ENCODE measurements at regions not wholly inside any gene's neighbourhood (a gene's known extent, or its start where the extent isn't known, plus 50 kb on each side); places are given as distances from the start of the nearest gene placed in this dataset.

GRCh38 chr14:94680862-94681288 is 68.7 kb downstream of the SERPINA3 start:
- Mint-ChIP-seq H3K4me1 (no peaks in the 10 kb centered on the region), H3K36me3 (ENCODE audit: insufficient read depth) (no peaks in the 10 kb centered on the region), H3K27me3 (peaks cover 44% of the 10 kb centered on the region), H3K9me3 (no peaks in the 10 kb centered on the region), H3K27ac (ENCODE audit: low read depth) (no peak overlapping the region), H3K4me3 (no peak overlapping the region)
- ATAC-seq (replicated peaks; ENCODE audit: extremely low read depth, poor library complexity, severe bottlenecking) = no peak
- DNase-seq (ENCODE audit: low spot score in 2 of 2) = no peak

- ATAC-seq (replicated peaks; ENCODE audit: extremely low read depth, poor library complexity, severe bottlenecking) (no peak), DNase-seq (ENCODE audit: low spot score in 2 of 2) (no peak)
- no peaks in the 10 kb centered on the region for H3K4me1 Mint-ChIP-seq
- no peaks in the 10 kb centered on the region for H3K9me3 Mint-ChIP-seq
- H3K27me3 Mint-ChIP-seq = peaks cover 51% of the 10 kb centered on the region
- no peaks in the 10 kb centered on the region for H3K36me3 Mint-ChIP-seq (ENCODE audit: insufficient read depth)
- no peak overlapping the region for H3K4me3 Mint-ChIP-seq
- no peak overlapping the region for H3K27ac Mint-ChIP-seq (ENCODE audit: low read depth)
These were observed 68.0 kb downstream of the SERPINA3 start for GRCh38 chr14:94679937-94680861.

GRCh38 chr14:94679106-94679810 is 67.1 kb downstream of the SERPINA3 start:
- Mint-ChIP-seq H3K9me3 (no peaks in the 10 kb centered on the region), H3K27me3 (peaks cover 52% of the 10 kb centered on the region), H3K36me3 (ENCODE audit: insufficient read depth) (no peaks in the 10 kb centered on the region), H3K4me1 (no peaks in the 10 kb centered on the region), H3K27ac (ENCODE audit: low read depth) (no peak overlapping the region), H3K4me3 (no peak overlapping the region)
- ATAC-seq (replicated peaks; ENCODE audit: extremely low read depth, poor library complexity, severe bottlenecking) (no peak), DNase-seq (ENCODE audit: low spot score in 2 of 2) (no peak)

- ATAC-seq (replicated peaks; ENCODE audit: extremely low read depth, poor library complexity, severe bottlenecking) = no peak
- H3K9me3 Mint-ChIP-seq = no peaks in the 10 kb centered on the region
- H3K36me3 Mint-ChIP-seq (ENCODE audit: insufficient read depth) = no peaks in the 10 kb centered on the region
These were observed 65.6 kb downstream of the SERPINA3 start for GRCh38 chr14:94677747-94678146.

GRCh38 chr14:94677213-94677612 is 65.0 kb downstream of the SERPINA3 start:
- ATAC-seq (replicated peaks; ENCODE audit: extremely low read depth, poor library complexity, severe bottlenecking) (no peak), DNase-seq (ENCODE audit: low spot score in 2 of 2) (no peak)
- H3K36me3 Mint-ChIP-seq (ENCODE audit: insufficient read depth) = no peaks in the 10 kb centered on the region
- no peaks in the 10 kb centered on the region for H3K4me1 Mint-ChIP-seq
- no peak overlapping the region for H3K27ac Mint-ChIP-seq (ENCODE audit: low read depth)
- H3K9me3 Mint-ChIP-seq = no peaks in the 10 kb centered on the region
- H3K4me3 Mint-ChIP-seq = no peak overlapping the region
- peaks cover 52% of the 10 kb centered on the region for H3K27me3 Mint-ChIP-seq

More at GRCh38 chr14:94677747-94678146, 65.6 kb downstream of the SERPINA3 start:
- no peak overlapping the region for H3K27ac Mint-ChIP-seq (ENCODE audit: low read depth)
- H3K4me3 Mint-ChIP-seq = no peak overlapping the region
- no peaks in the 10 kb centered on the region for H3K4me1 Mint-ChIP-seq
- H3K27me3 Mint-ChIP-seq = peaks cover 52% of the 10 kb centered on the region
- no peak for DNase-seq (ENCODE audit: low spot score in 2 of 2)

- DNase-seq (ENCODE audit: low spot score in 2 of 2) (no peak), ATAC-seq (replicated peaks; ENCODE audit: extremely low read depth, poor library complexity, severe bottlenecking) (no peak)
- Mint-ChIP-seq H3K4me1 (no peaks in the 10 kb centered on the region), H3K9me3 (no peaks in the 10 kb centered on the region), H3K4me3 (no peak overlapping the region), H3K36me3 (ENCODE audit: insufficient read depth) (no peaks in the 10 kb centered on the region), H3K27ac (ENCODE audit: low read depth) (no peak overlapping the region), H3K27me3 (peaks cover 52% of the 10 kb centered on the region)
These were observed 64.4 kb downstream of the SERPINA3 start for GRCh38 chr14:94676495-94677185.

GRCh38 chr14:94675036-94675435 is 62.8 kb downstream of the SERPINA3 start:
- DNase-seq (ENCODE audit: low spot score in 2 of 2) = no peak
- Mint-ChIP-seq H3K4me3 (no peak overlapping the region), H3K4me1 (no peaks in the 10 kb centered on the region), H3K27me3 (peaks cover 44% of the 10 kb centered on the region), H3K9me3 (no peaks in the 10 kb centered on the region), H3K36me3 (ENCODE audit: insufficient read depth) (no peaks in the 10 kb centered on the region), H3K27ac (ENCODE audit: low read depth) (no peak overlapping the region)
- ATAC-seq (replicated peaks; ENCODE audit: extremely low read depth, poor library complexity, severe bottlenecking) = no peak

GRCh38 chr14:94673781-94674231 is 61.6 kb downstream of the SERPINA3 start:
- Mint-ChIP-seq H3K4me1 (no peaks in the 10 kb centered on the region), H3K4me3 (no peak overlapping the region), H3K36me3 (ENCODE audit: insufficient read depth) (no peaks in the 10 kb centered on the region), H3K27ac (ENCODE audit: low read depth) (no peak overlapping the region), H3K27me3 (peaks cover 41% of the 10 kb centered on the region), H3K9me3 (no peaks in the 10 kb centered on the region)
- no peak for ATAC-seq (replicated peaks; ENCODE audit: extremely low read depth, poor library complexity, severe bottlenecking)
- DNase-seq (ENCODE audit: low spot score in 2 of 2) = no peak
